ENCODE measurements at regions not wholly inside any gene's neighbourhood (a gene's known extent, or its start where the extent isn't known, plus 50 kb on each side); places are given as distances from the start of the nearest gene placed in this dataset.

- no peak for DNase-seq (ENCODE audit: extremely low spot score)
- no peak for TF ChIP-seq CTCF (IDR thresholded peaks at IDR 0.05; ENCODE audit: control extremely low read depth, extremely low read depth, low read depth, missing control alignments)
- ChIA-PET CTCF (no interaction called here), POLR2A (no interaction called here)
These were observed 100.0 kb downstream of the ADRA2C start for GRCh38 chr4:3865986-3866812.

- no peak for DNase-seq (ENCODE audit: extremely low spot score)
- TF ChIP-seq CTCF (IDR thresholded peaks at IDR 0.05; ENCODE audit: control extremely low read depth, extremely low read depth, low read depth, missing control alignments) = no peak
- ChIA-PET POLR2A (no interaction called here), CTCF (no interaction called here)
These were observed 100.6 kb downstream of the ADRA2C start for GRCh38 chr4:3866813-3867129.

GRCh38 chr4:3867403-3868100 is 101.4 kb downstream of the ADRA2C start:
- ChIA-PET CTCF (interaction anchor here (1.3 kb wide), 1 partner anchor 14 kb away, joined by 5 read pairs; no protein-coding TSS in a partner anchor), POLR2A (no interaction called here)
- no peak for TF ChIP-seq CTCF (IDR thresholded peaks at IDR 0.05; ENCODE audit: control extremely low read depth, extremely low read depth, low read depth, missing control alignments)
- DNase-seq (ENCODE audit: extremely low spot score) = no peak

- CTCF ChIA-PET = interaction anchor here (1.3 kb wide), 1 partner anchor 13 kb away, joined by 5 read pairs; no protein-coding TSS in a partner anchor
- POLR2A ChIA-PET = no interaction called here
- TF ChIP-seq CTCF (IDR thresholded peaks at IDR 0.05; ENCODE audit: control extremely low read depth, extremely low read depth, low read depth, missing control alignments) = no peak
- no peak for DNase-seq (ENCODE audit: extremely low spot score)
These were observed 102.3 kb downstream of the ADRA2C start for GRCh38 chr4:3868211-3869173.

- POLR2A ChIA-PET = no interaction called here
- CTCF ChIA-PET = no interaction called here
- DNase-seq (ENCODE audit: extremely low spot score) = no peak
- TF ChIP-seq CTCF (IDR thresholded peaks at IDR 0.05; ENCODE audit: control extremely low read depth, extremely low read depth, low read depth, missing control alignments) = no peak
These were observed 103.0 kb downstream of the ADRA2C start for GRCh38 chr4:3869174-3869572.
